ENCODE measurements at regions not wholly inside any gene's neighbourhood (a gene's known extent, or its start where the extent isn't known, plus 50 kb on each side); places are given as distances from the start of the nearest gene placed in this dataset.

GRCh38 chr2:138321458-138321857 lies 180.1 kb upstream of the SPOPL start:
- intact Hi-C loops (cut with DNase I; ENCODE audit: low total_unique reads), result no loop called here
- H3K4me3 ChIP-seq (ENCODE audit: low read depth, poor library complexity, severe bottlenecking), result no peak overlapping the region
- no peak for TF ChIP-seq POLR2A (IDR thresholded peaks at IDR 0.05)
- TF ChIP-seq, protein P1, sequence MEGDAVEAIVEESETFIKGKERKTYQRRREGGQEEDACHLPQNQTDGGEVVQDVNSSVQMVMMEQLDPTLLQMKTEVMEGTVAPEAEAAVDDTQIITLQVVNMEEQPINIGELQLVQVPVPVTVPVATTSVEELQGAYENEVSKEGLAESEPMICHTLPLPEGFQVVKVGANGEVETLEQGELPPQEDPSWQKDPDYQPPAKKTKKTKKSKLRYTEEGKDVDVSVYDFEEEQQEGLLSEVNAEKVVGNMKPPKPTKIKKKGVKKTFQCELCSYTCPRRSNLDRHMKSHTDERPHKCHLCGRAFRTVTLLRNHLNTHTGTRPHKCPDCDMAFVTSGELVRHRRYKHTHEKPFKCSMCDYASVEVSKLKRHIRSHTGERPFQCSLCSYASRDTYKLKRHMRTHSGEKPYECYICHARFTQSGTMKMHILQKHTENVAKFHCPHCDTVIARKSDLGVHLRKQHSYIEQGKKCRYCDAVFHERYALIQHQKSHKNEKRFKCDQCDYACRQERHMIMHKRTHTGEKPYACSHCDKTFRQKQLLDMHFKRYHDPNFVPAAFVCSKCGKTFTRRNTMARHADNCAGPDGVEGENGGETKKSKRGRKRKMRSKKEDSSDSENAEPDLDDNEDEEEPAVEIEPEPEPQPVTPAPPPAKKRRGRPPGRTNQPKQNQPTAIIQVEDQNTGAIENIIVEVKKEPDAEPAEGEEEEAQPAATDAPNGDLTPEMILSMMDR (IDR thresholded peaks at IDR 0.05), result no peak
- DNase-seq (ENCODE audit: low spot score in 2 of 2), result no peak
- WGBS, 2 donors, result 82 to 93% methylated on average over 2 of the region's 2 CpGs

GRCh38 chr2:138323382-138324067 lies 178.0 kb upstream of the SPOPL start:
- no peak for TF ChIP-seq POLR2A (IDR thresholded peaks at IDR 0.05)
- TF ChIP-seq, protein P1 (IDR thresholded peaks at IDR 0.05), result no peak
- WGBS, 2 donors, result 90 to 92% methylated on average over 2 of the region's 2 CpGs
- intact Hi-C loops (cut with DNase I; ENCODE audit: low total_unique reads), result no loop called here
- no peak overlapping the region for H3K4me3 ChIP-seq (ENCODE audit: low read depth, poor library complexity, severe bottlenecking)
- no peak for DNase-seq (ENCODE audit: low spot score in 2 of 2)

GRCh38 chr2:138324068-138324771 lies 177.3 kb upstream of the SPOPL start:
- H3K4me3 ChIP-seq (ENCODE audit: low read depth, poor library complexity, severe bottlenecking), result no peak overlapping the region
- 79 to 86% methylated on average over 3 of the region's 3 CpGs for WGBS, 2 donors
- intact Hi-C loops (cut with DNase I; ENCODE audit: low total_unique reads), result no loop called here
- no peak for TF ChIP-seq POLR2A (IDR thresholded peaks at IDR 0.05)
- TF ChIP-seq, protein P1 (IDR thresholded peaks at IDR 0.05), result no peak
- DNase-seq (ENCODE audit: low spot score in 2 of 2), result no peak

DNA sequence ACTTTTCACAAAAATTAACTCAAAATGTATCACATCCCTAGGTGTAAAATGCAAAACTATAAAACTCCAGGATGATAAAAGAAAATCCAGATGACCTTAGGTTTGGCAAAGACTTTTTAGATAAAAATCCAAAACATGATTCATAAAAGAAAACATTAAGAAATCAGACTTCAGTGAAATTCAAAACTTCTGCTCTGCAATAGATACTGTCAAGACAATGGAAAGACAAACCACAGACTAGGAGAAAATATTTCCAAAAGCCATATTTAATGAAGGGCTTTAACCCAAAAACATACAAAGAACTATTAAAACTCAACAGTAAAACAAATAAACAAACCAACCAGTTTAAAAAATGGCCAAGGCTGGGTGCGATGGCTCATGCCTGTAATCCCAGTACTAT lies 173.6 kb upstream of the SPOPL start:
- 89 to 100% methylated on average over 1 of the region's 1 CpG for WGBS, 2 donors
- DNase-seq (ENCODE audit: low spot score in 2 of 2), result no peak
- TF ChIP-seq, protein P1 (IDR thresholded peaks at IDR 0.05), result no peak
- no peak for TF ChIP-seq POLR2A (IDR thresholded peaks at IDR 0.05)
- no peak overlapping the region for H3K4me3 ChIP-seq (ENCODE audit: low read depth, poor library complexity, severe bottlenecking)
- intact Hi-C loops (cut with DNase I; ENCODE audit: low total_unique reads), result no loop called here

DNA sequence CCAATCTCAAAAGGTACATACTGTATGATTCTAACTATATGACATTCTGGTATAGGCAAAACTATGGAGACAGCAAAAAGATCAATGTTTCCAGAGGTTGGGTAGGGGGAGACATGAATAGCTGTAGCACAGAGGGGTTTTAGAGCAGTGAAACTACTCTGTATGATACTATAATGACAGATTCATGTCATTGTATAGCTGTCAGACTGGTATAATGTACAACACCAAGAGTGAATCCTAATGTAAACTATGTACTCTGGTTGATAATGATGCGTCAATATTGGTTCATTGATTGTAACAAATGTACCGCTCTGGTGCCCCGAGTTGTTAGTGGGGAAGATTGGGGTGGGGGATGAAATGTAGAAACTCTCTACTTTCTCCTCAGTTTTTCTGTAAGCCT lies 172.4 kb upstream of the SPOPL start:
- 79 to 89% methylated on average over 3 of the region's 3 CpGs for WGBS, 2 donors
- TF ChIP-seq, protein P1 (IDR thresholded peaks at IDR 0.05), result no peak
- no peak for TF ChIP-seq POLR2A (IDR thresholded peaks at IDR 0.05)
- intact Hi-C loops (cut with DNase I; ENCODE audit: low total_unique reads), result no loop called here
- no peak overlapping the region for H3K4me3 ChIP-seq (ENCODE audit: low read depth, poor library complexity, severe bottlenecking)
- DNase-seq (ENCODE audit: low spot score in 2 of 2), result no peak

Data from lower leg skin (tissue), 4 donors.